DOHH2 (cell line): ENCODE measurements at regions not wholly inside any gene's neighbourhood (a gene's known extent, or its start where the extent isn't known, plus 50 kb on each side); places are given as distances from the start of the nearest gene placed in this dataset.
"Not testable (repeated sequence)": the region's sequence is repeated elsewhere in the genome, so short reads cannot be mapped to it uniquely, and the experiment has no call there.

ENCODE experiments used
- CTCF ChIP-seq: fragments of 200-600 bp; sonication (generic); IDR thresholded peaks from one replicate; pipeline ENCODE4 v1.5.1; 2014; ENCODE audit warnings: antibody characterized with exemption, mild to moderate bottlenecking, low read depth, low read length; ENCODE audit not compliant: poor library complexity, severe bottlenecking
- EZH2phosphoT487 ChIP-seq: fragments of 200-600 bp; sonication (generic); IDR thresholded peaks from 2 replicates; pipeline ENCODE4 v1.6.1; 2017; ENCODE audit warnings: borderline replicate concordance, mild to moderate bottlenecking, antibody characterized with exemption, low read length, moderate library complexity, mixed read lengths

- not testable (repeated sequence) for TF ChIP-seq CTCF, EZH2phosphoT487
Observed at GRCh38 chr3:79951426-79951825, 183.6 kb upstream of the ROBO1 start.
